GM21526 (cell line): ENCODE measurements at regions not wholly inside any gene's neighbourhood (a gene's known extent, or its start where the extent isn't known, plus 50 kb on each side); places are given as distances from the start of the nearest gene placed in this dataset.
"Not testable (repeated sequence)": the region's sequence is repeated elsewhere in the genome, so short reads cannot be mapped to it uniquely, and the experiment has no call there.

Experiments
- ATAC-seq: cut with Tn5 transposase; IDR thresholded peaks from one replicate; pipeline ENCODE4 v1.9.1; 2021; ENCODE audit warnings: moderate library complexity; ENCODE audit not compliant: unreplicated experiment, low FRiP score

DNA sequence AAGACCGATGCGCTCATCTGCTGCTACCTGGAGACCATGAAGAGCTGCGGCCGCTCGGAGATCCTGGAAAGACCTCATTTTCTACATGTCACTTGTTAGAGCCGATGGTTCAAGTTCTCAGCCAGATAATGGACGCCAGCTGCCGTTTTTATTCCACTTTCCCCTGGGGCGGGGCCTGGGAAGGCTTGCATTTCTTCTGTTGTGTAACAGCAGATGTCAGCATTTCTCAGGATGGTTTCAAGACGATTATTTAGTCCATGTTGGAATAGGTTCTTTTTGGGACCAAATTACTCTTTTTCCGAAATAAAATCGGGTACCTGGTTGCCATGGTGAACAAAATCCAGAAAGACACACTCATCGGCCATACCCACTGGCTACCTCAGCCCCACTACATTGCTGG lies 1418.3 kb downstream of the CDH11 start:
- no peak for ATAC-seq

DNA sequence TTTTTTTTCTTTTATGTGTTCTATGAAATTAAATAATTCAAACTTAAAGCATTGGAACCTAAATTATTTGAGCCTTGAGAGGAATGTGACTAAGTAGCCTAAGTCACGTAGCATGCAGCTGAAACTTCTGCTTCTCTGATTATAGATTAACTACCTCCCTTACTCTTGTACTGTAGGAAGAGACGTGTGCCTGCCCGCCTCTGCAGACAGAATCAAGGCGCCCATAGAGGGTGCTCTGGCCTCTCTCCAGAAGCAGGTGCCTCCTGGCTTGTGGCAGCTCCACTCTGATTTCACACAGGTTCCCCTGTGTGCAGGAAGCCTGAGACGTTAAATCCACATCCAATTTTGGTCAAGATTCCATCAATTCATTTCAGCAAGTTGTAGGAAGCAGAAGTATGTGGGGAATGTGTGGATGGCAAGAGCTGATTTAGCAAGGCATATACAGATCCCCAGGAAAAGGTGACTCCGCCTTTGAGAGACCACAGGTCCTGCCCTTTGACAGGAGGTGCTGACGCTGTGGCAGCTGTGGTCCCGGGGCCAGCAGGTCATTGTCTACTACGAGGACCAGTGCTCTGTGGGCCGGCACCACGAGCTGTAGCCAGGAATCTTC lies 1418.8 kb downstream of the CDH11 start:
- no peak for ATAC-seq

DNA sequence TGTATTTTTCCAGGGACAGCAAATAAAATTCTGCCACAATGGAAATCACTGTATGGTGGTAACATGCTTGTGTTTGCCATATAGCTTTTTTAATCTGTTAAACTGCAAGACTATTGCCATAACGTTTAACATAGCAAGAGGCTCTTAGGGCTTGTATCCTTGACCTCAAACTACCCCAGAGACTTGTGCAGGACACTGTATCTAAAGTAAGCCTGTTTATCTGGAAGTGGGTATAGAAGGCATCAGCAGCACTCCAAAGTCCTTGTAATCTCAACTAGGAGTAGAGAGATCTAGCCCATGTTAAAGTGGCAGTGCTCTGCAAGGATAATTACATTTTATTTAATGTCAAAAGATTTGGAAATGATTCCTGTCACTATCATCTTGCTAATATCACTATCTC lies 1424.1 kb downstream of the CDH11 start:
- no peak for ATAC-seq

DNA sequence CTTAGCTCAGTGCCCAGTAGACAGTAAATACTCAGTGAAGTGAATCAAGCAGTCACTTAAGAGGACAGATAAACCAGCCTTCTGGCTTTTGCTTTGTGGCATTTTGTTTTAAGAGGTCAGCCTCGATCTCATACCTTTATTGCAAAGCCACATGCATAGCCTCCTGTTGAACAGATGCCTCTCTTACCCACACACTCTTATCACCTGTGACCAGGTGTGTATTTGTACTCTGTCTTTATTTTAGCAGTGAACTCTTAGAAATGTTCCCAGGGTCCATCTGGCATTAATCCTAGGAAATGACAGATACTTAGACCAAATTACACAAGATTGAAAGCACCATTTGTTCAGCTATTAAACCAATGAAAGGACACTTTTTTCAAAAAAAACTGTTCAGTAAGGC lies 1426.5 kb downstream of the CDH11 start:
- no peak for ATAC-seq

DNA sequence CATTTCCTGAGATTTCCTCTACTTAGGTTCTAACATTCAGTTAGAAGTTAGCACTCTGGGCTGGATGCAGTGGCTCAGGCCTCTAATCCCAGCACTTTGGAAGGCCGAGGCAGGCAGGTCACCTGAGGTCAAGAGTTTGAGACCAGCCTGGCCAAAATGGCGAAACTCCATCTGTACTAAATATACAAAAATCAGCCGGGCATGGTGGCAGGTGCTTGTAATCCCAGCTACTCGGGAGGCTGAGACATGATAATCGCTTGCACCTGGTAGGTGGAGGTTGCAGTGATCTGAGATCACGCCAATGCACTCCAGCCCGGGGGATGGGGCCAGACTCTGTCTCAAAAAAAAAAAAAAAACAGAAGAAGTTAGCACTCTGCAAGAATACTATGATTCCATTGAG lies 1430.9 kb downstream of the CDH11 start:
- ATAC-seq: no peak

DNA sequence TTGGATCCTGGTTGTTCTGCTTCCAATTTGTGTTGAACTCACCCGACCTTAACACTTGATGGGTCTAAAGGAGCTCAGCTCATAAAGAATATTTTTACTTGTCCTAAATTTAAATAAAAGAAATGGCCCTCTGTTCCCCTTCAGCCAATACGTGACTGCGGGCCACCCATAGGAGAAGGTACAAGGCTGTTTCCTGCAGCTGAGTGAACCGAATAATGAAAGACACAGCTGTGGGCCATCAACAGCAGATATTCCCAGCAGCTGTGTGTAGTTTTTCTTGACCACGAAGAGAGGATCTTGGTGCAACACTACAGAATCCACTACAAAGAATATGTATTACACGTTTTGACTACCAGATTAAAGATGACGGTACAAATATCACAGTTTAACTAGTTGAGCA lies 1431.6 kb downstream of the CDH11 start:
- no peak for ATAC-seq

DNA sequence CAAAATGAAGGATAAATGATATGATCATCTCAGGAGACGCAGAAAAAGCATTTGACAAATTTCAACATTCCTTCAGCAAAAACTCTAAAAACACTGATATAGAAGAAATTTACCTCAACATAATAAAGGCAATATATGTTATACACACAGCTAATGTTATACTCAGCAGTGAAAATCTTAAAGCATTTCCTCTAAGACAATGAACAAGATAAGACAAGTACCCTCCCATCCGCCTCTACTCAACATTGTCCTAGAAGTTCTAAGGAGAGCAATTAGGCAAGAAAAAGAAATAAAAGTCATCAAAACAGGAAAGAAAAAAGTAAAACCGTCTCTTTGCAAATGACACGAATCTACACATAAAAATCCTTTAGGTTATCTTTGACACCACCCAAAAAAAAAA lies 1432.8 kb downstream of the CDH11 start:
- ATAC-seq: no peak

DNA sequence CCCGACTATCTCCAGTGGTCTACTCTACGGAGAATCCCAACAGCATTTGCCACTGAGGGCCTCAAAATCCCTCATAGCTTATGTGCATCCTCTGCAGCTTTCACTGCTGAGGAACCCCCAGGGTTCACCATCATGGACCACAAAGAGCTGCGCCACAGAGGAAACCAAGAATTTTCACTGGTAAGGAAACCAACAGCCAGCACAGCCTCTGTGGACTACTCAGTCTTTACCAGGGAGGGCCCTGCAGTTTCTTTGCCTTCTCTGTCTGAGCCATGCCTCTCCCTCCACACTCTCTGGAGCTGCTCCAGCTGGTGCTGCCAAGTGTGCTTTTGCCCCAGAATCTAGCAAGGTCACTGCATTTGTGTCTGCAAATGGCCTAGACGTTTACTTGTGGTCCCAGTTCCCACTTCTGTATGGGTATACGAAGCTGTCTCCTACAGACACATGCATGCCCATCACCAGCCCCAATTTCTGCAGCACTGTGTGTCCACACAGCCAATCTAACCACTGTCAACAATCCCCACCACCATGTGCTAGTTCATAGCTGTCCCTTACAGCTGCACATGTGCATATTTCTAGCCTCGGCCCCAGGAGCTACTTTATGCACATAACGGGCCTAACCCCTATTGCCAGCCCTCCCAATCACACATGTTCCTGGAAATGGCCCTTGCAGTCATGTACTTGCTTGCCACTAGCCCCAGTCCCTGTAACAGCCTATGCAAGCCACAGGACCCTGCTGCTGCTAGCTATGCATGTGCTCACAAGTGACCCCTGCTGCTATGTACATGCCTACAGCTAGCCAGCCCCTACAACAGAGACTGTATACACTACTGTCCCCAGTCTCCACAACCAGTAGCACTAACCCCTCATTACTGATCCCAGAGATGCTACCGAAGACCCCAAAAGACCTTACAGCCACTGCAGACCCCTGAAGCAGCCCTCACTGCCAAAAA lies 1437.4 kb downstream of the CDH11 start:
- no peak for ATAC-seq

DNA sequence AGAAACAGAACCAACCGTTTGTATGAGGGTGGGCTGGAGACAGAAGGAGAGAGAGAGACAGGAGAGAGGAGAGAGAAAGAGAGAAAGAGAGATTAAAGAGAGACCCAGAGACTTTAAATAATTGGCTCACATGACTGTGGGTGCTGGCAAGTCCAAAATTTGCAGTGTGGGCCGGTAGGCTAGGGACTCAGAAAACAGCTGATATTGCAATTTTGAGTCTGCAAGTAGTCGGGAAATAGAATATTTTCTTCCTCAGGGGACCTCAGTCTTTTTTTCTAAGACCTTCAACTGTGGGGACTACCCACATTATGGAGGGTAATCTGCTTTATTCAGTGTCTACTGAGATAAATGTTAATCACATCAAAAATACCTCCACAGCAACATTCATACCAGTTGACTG lies 1439.0 kb downstream of the CDH11 start:
- no peak for ATAC-seq

DNA sequence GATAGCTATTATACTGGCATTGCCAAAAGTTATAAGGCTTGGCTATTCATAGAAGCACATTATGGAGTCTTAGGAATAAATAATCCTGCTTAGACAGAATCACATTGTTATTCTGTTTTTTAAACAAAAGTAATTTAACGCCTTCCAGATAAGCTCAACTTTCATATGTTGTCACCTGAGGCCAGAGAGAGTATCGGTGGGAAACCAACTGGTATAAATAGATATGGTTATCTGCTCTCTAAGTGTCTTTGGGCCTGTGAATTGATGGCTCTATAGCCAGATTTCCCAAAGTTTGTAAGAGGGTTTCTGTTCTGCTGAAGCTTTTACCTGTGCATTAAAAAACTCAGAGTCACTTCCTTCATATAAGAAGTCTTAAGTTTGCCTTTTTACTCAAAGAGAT lies 1449.4 kb downstream of the CDH11 start:
- ATAC-seq: no peak

DNA sequence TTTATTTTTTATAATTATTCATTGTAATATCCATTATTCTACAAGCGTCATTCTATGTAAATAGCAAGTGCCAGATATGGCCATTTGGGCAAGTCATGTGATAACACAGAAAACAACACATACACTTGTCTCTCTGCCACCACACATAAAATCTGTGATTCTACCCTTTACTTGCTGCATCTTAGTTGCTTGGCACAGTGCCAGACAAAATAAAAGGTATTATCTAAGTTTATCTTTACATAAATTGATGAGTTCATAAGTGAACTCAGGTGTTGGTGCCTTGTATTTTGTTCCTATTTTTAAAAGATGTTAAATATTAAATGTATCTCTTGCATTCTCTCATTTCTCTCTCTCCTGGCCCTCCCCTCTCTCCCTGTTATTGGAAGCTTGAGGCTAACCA lies 1458.7 kb downstream of the CDH11 start:
- ATAC-seq: no peak

DNA sequence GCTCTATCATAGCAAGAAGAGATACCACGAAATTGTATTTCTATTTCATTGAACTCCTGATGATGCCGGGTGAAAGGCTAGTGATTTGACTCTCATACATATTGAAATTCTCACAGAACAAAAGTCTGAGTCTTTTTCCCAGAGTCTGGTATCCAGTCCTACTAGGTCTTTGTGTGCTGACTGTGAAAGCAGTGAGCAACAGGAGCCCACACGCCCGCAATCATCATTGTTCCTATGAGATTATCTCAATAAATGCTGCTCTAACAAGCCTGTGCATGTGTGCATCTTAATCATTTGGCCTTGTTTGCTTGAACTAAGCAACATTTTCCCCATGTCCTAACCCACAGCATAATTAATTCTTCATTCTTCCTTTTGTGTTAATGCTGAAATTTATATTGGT lies 1466.0 kb downstream of the CDH11 start:
- no peak for ATAC-seq

DNA sequence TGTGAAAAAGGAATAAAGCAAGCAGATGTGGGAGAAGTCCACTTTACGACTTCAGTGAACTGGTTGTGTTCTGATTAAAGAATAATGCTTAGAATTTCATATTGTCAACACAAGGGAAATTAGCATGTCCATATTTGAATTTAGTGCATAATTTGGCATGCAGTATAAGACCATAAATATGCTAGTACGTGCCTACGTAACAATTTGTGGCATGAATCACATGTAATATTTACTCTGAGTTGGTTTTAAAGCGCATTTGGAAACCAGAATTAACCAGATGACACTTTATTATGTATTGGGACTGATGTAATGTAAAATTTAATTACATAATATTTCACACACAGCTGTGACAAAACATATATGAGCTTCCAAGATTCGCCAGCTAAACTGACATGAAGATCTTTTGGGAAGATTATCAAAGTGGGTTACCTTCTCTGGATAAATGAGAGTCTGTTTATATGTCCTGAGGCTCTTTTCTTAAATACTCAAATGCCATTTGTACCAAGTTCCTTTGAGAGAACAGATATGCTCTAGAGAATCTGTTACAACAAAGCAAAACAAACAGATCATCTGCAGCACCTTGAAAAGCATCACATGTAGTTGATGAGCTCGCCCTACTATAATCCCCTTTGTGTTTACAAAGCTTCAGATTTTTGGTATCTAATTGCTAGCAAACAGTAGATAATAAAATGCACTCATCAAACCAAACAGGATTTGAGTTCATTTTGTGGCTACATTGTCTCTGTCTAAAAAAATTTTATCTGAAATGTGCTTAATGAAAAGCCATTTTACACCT lies 1468.6 kb downstream of the CDH11 start:
- ATAC-seq: no peak

DNA sequence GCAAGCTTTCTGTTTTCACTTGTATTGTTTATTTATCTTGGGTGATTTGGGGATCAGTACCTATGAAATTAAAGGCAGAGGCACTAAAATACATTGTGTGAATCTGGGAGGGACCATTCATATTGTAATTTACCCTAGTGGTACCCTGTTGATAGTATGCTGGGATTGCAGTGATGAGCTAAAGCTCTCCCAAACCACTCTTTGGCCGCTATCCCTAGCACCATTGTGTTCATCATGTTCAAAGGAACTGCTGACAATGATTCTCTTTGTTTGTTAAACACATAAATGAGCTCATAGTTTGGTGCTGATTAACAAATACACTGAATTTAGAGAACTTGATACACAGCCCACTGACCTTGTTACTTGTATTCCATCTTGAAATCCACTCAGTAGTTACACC lies 1469.8 kb downstream of the CDH11 start:
- ATAC-seq: no peak

DNA sequence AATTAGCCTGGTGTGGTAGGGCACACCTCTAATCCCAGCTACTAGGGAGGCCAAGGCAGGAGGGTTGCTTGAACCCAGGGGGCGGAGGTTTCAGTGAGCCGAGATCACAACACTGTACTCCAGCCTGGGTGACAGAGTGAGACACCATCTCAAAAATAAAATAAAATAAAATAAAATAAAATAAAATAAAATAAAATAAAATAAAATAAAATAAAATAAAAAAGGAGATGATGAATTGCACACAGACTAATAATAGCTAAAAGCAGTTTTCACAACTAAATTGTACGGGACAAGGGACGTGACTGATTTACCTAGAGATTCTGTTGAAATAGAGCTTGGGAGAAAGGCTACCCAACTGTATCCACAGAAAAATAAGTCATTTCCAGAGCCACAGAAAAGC lies 1471.3 kb downstream of the CDH11 start:
- no peak for ATAC-seq

DNA sequence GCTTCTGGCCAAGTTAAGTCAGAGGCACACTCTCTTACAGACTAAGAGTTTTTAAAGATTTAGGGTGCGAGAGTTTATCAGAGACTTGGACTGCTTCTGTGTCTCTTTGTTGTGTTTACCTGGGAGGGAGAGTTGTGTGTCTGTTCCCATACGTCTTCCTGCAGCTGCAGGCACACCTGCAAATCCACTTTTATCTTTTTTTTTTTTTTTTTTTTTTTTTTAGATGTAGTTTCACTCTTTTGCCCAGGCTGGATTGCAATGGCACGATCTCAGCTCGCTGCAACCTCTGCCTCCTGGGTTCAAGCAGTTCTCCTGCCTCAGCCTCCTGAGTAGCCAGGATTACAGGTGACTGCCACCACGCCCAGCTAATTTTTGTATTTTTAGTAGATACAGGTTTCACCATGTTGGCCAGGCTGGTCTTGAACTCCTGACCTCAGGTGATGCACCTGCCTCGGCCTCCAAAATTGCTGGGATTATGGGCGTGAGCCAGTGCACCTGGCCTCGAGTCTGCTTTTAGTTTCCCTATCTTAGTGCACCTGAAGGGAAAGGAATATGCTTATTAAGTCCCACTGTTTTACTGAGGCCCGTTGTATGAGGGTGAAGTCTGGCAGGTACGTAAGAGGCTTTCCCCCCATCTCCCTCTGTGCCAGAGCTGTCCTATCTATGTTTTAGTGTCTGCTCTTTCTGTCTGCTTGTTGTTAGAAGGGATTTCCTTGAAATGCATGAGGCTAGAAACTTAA lies 1488.0 kb downstream of the CDH11 start:
- not testable (repeated sequence) for ATAC-seq

DNA sequence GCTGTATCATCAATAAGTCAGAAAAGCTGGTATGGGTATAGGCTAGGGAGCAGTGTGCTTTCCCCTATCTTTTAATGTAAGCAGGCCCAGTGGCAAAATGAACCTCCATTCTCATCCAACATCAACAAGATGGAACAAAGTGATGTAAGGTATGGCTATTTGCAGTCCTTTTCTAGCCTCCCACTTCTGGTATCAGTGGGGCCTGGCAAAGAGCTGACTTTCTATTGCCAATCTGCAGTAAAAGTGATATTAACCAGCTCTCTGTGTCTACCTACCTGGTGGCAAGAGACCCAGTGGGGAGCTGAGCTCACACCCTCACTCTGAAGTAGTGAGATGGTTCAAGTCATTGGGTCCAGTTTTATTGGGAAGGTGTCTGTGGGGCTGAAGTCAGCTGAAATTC lies 1492.6 kb downstream of the CDH11 start:
- ATAC-seq: no peak

DNA sequence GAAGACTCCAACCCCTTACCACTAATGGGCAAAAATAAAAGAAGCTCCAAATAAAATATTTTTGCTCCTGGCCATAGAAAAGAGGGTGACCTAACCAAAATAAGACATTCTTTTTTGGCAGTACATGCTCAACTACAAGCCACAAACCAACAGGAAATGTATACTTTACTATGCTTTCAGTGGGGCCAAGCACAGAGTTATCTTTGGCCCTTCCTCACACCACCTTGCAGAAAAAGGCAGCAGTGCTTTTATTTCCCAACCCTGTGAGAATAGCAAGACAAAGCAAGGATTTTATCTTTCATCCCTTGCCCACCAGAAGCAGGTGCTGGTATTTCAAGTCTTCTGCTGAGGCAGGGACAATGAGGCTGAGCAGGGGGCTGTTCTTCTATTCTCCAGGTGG lies 1493.1 kb downstream of the CDH11 start:
- ATAC-seq: no peak

DNA sequence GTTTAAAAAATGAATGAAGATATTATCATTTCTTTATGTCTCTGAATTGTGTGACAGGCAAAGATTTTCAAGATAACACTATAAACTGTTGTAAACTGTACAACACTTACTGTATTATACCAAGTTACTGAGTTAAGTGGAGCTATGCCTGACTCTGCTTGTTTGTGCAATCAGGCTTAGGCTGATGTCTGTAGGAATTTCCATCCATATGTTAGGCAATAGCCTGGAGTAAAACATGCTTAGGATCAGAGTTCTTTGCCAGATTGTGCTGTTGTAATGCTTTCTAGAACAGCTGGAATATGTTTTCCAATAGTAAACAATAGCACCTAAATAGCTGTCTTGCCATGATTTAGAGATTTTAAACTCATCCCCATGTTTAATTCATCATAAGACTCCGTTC lies 1496.7 kb downstream of the CDH11 start:
- no peak for ATAC-seq

DNA sequence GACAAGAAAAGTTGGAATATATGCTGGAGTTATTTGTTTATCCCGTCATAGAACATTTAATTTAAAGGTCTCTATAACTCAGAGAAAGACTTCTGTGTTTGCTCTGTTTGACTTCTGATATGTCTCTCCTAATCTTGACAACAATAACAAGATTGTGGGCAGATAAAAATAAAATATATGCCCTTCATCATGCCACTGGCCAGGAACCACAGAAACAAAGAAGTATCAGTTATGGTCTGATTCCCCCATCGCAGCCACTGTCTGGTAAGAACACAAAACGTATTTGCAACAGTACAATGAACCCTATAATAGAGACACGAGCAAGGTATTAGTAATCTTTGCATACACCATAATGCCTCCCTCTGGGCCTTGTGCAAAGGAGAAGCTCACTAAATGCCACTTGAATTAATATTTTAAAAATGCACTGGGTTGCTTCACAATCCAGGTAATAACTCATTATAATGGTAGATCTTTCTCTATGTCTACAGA lies 1498.3 kb downstream of the CDH11 start:
- no peak for ATAC-seq
